MM.1S (cell line): ENCODE measurements at regions not wholly inside any gene's neighbourhood (a gene's known extent, or its start where the extent isn't known, plus 50 kb on each side); places are given as distances from the start of the nearest gene placed in this dataset.

Experiments
- CTCF ChIP-seq: fragments of 300-600 bp; sonication (generic); IDR thresholded peaks from 2 replicates; pipeline ENCODE4 v1.5.1; 2016; ENCODE audit warnings: antibody characterized with exemption, low read length, mixed read lengths
- EZH2 ChIP-seq: fragments of 300-600 bp; sonication (generic); optimal IDR thresholded peaks from 2 replicates; pipeline ENCODE3; 2017; ENCODE audit warnings: low read depth, mild to moderate bottlenecking, antibody characterized with exemption, low read length, mixed read lengths
- EZH2phosphoT487 ChIP-seq: fragments of 300-600 bp; sonication (generic); IDR thresholded peaks from 2 replicates; pipeline ENCODE4 v1.6.1; 2018; ENCODE audit warnings: antibody characterized with exemption, low read length

DNA sequence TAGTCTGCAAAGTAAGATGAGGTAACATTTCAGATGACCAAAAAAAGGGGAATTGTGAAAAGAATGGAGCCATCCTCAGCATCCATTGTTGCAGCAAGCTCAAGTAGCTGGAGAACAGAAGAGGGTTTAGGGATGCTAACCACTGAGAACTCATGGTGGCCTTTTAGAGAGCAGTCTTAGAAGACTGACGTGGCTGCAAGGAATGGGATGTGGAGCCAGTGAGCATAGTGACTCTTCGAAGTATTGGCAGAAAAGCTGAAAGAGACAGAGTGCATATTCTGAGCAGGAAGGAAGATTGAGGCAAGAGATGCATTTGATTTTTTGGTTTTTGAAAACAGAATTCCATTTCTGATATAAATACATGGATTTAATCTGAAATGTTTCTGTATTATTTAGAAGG, 151.2 kb downstream of the UBE2E3 start:
- TF ChIP-seq CTCF (no peak), EZH2 (no peak), EZH2phosphoT487 (no peak)
